ENCODE measurements at regions not wholly inside any gene's neighbourhood (a gene's known extent, or its start where the extent isn't known, plus 50 kb on each side); places are given as distances from the start of the nearest gene placed in this dataset.
"Not testable (repeated sequence)": the region's sequence is repeated elsewhere in the genome, so short reads cannot be mapped to it uniquely, and the experiment has no call there.

DNA sequence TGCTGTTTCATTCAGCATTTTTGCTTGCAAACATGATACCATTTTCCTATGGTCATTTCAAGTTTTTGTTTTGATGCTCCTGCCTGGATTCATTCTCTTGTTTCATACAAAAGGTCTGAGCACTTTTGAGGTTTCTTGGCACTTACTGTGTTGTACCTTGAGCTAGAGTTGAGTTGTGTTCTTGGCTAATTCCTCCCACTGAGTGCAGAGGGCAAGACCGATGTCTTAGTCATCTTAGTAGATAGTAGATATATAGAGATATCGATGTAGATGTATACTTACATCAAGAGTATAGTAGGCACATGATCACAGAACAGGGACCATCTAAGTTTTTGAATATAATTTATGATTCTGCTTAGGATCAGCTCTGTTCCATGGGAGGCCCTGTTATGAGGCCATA is 366.6 kb downstream of the OSTF1 start:
- in situ Hi-C loops (cut with HindIII; ENCODE audit: low pct_ligation_motif_present, low sequenced_read_pairs), result no loop called here
- no peak for DNase-seq
- no peak overlapping the region for H3K4me3 ChIP-seq (ENCODE audit: low read depth, low read length)
- no peak overlapping the region for H3K27ac ChIP-seq
- no peaks in the 10 kb centered on the region for H3K27me3 ChIP-seq (replicated peaks)
- TF ChIP-seq CTCF (IDR thresholded peaks at IDR 0.05; ENCODE audit: low read depth, low read length, missing control alignments), result no peak
- no peaks in the 10 kb centered on the region for H3K36me3 ChIP-seq (replicated peaks)

- H3K4me3 ChIP-seq (ENCODE audit: low read depth, low read length), result no peak overlapping the region
- in situ Hi-C loops (cut with HindIII; ENCODE audit: low pct_ligation_motif_present, low sequenced_read_pairs), result no loop called here
- no peaks in the 10 kb centered on the region for H3K36me3 ChIP-seq (replicated peaks)
- no peak overlapping the region for H3K27ac ChIP-seq
- H3K27me3 ChIP-seq (replicated peaks), result no peaks in the 10 kb centered on the region
- peak; percentile 15 for DNase-seq
- TF ChIP-seq CTCF (IDR thresholded peaks at IDR 0.05; ENCODE audit: low read depth, low read length, missing control alignments), result no peak
Observed at GRCh38 chr9:75455444-75455921, 367.2 kb downstream of the OSTF1 start.

GRCh38 chr9:75456698-75457097 is 368.4 kb downstream of the OSTF1 start:
- no peak for TF ChIP-seq CTCF (IDR thresholded peaks at IDR 0.05; ENCODE audit: low read depth, low read length, missing control alignments)
- H3K27me3 ChIP-seq (replicated peaks), result no peaks in the 10 kb centered on the region
- H3K27ac ChIP-seq, result no peak overlapping the region
- DNase-seq, result no peak
- H3K36me3 ChIP-seq (replicated peaks), result no peaks in the 10 kb centered on the region
- no peak overlapping the region for H3K4me3 ChIP-seq (ENCODE audit: low read depth, low read length)
- in situ Hi-C loops (cut with HindIII; ENCODE audit: low pct_ligation_motif_present, low sequenced_read_pairs), result no loop called here

DNA sequence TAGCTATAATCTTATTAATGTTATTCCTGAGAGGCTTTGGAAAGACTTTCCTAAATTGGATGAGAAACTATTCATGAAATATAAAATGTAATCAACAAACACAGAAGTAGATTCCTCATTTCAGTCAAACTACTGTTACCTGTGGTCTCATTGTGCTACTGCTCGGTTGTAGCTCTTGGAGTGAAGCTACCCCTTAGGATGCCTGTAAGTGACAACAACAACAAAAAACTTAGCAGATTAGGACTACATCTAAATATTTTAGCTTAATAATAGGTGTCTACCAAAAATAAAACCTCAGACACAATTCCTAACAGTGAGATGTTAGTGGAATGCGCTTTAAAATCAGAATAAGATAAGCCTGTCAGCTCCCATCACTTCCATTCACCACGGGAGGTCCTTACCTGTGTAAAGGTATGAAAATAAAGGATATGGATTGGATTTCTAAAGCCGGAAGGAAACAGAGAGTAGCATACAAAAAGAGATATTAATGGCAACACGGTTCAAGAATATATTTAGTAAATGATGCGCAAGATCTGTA is 369.2 kb downstream of the OSTF1 start:
- TF ChIP-seq CTCF (IDR thresholded peaks at IDR 0.05; ENCODE audit: low read depth, low read length, missing control alignments), result no peak
- Histone ChIP-seq H3K27ac (no peak overlapping the region), H3K4me3 (ENCODE audit: low read depth, low read length) (no peak overlapping the region), H3K27me3 (replicated peaks) (no peaks in the 10 kb centered on the region), H3K36me3 (replicated peaks) (no peaks in the 10 kb centered on the region)
- in situ Hi-C loops (cut with HindIII; ENCODE audit: low pct_ligation_motif_present, low sequenced_read_pairs), result no loop called here
- no peak for DNase-seq

- in situ Hi-C loops (cut with HindIII; ENCODE audit: low pct_ligation_motif_present, low sequenced_read_pairs); DNase-seq; H3K36me3 ChIP-seq (replicated peaks); H3K4me3 ChIP-seq (ENCODE audit: low read depth, low read length); H3K27ac ChIP-seq; H3K27me3 ChIP-seq (replicated peaks): not testable (repeated sequence)
Observed at GRCh38 chr9:75459311-75459710, 371.0 kb downstream of the OSTF1 start.

- Histone ChIP-seq H3K36me3 (replicated peaks) (no peaks in the 10 kb centered on the region), H3K4me3 (ENCODE audit: low read depth, low read length) (no peak overlapping the region), H3K27me3 (replicated peaks) (no peaks in the 10 kb centered on the region), H3K27ac (no peak overlapping the region)
- no peak for TF ChIP-seq CTCF (IDR thresholded peaks at IDR 0.05; ENCODE audit: low read depth, low read length, missing control alignments)
- no peak for DNase-seq
- in situ Hi-C loops (cut with HindIII; ENCODE audit: low pct_ligation_motif_present, low sequenced_read_pairs), result no loop called here
Observed at GRCh38 chr9:75461183-75461582, 372.9 kb downstream of the OSTF1 start.

All from brain microvascular endothelial cell (primary cell).